GM21786 (cell line): ENCODE measurements at regions not wholly inside any gene's neighbourhood (a gene's known extent, or its start where the extent isn't known, plus 50 kb on each side); places are given as distances from the start of the nearest gene placed in this dataset.
"Not testable (repeated sequence)": the region's sequence is repeated elsewhere in the genome, so short reads cannot be mapped to it uniquely, and the experiment has no call there.

ENCODE experiments used
- ATAC-seq: cut with Tn5 transposase; IDR thresholded peaks from one replicate; pipeline ENCODE4 v1.9.1; 2021; ENCODE audit not compliant: unreplicated experiment

GRCh38 chrX:138939038-138939437, 227.5 kb upstream of the FGF13 start:
- no peak for ATAC-seq

GRCh38 chrX:138938003-138938402, 226.5 kb upstream of the FGF13 start:
- no peak for ATAC-seq

- ATAC-seq, result no peak
Observed at GRCh38 chrX:138931212-138931611, 219.7 kb upstream of the FGF13 start.

- no peak for ATAC-seq
Observed at GRCh38 chrX:138930583-138930945, 219.0 kb upstream of the FGF13 start.

- no peak for ATAC-seq
Observed at GRCh38 chrX:138929926-138930582, 218.5 kb upstream of the FGF13 start.

- no peak for ATAC-seq
Observed at GRCh38 chrX:138928737-138929459, 217.4 kb upstream of the FGF13 start.

GRCh38 chrX:138925330-138925729, 213.8 kb upstream of the FGF13 start:
- ATAC-seq, result no peak

GRCh38 chrX:138923805-138924204, 212.3 kb upstream of the FGF13 start:
- ATAC-seq, result no peak

GRCh38 chrX:138921031-138921430, 209.5 kb upstream of the FGF13 start:
- ATAC-seq, result no peak

- no peak for ATAC-seq
Observed at GRCh38 chrX:138917781-138918180, 206.3 kb upstream of the FGF13 start.

GRCh38 chrX:138914767-138915166, 203.2 kb upstream of the FGF13 start:
- no peak for ATAC-seq

GRCh38 chrX:138908577-138908976, 197.1 kb upstream of the FGF13 start:
- no peak for ATAC-seq

- no peak for ATAC-seq
Observed at GRCh38 chrX:138897621-138898492, 186.3 kb upstream of the FGF13 start.

- ATAC-seq, result no peak
Observed at GRCh38 chrX:138890491-138890890, 179.0 kb upstream of the FGF13 start.

- no peak for ATAC-seq
Observed at GRCh38 chrX:138889149-138889548, 177.6 kb upstream of the FGF13 start.

- ATAC-seq, result no peak
Observed at GRCh38 chrX:138886769-138887168, 175.3 kb upstream of the FGF13 start.

- ATAC-seq, result no peak
Observed at GRCh38 chrX:138885886-138886285, 174.4 kb upstream of the FGF13 start.

GRCh38 chrX:138880293-138880692, 168.8 kb upstream of the FGF13 start:
- not testable (repeated sequence) for ATAC-seq

GRCh38 chrX:138877746-138878145, 166.2 kb upstream of the FGF13 start:
- ATAC-seq, result no peak

GRCh38 chrX:138875472-138875871, 164.0 kb upstream of the FGF13 start:
- ATAC-seq, result no peak

GRCh38 chrX:138874271-138874935, 162.9 kb upstream of the FGF13 start:
- ATAC-seq, result no peak
